Mammary epithelial cell (primary cell): ENCODE measurements at regions not wholly inside any gene's neighbourhood (a gene's known extent, or its start where the extent isn't known, plus 50 kb on each side); places are given as distances from the start of the nearest gene placed in this dataset.

Source experiments
- EZH2 ChIP-seq: IDR thresholded peaks from 2 replicates; pipeline ENCODE4 v1.6.1; 2012; ENCODE audit warnings: low read length, inconsistent platforms, borderline replicate concordance
- TF ChIP-seq, protein P1 (sequence below), 2 donors: IDR thresholded peaks in 1 of 2; conservative IDR thresholded peaks in 1 of 2; 2 replicates each; pipeline ENCODE4 v1.5.1; 2011 to 2012; ENCODE audit warnings: inconsistent platforms in 2 of 2, low read length in 2 of 2, mild to moderate bottlenecking in 2 of 2, control low read depth in 1 of 2, low read depth in 1 of 2; ENCODE audit not compliant: insufficient read depth in 1 of 2; ENCODE audit errors: extremely low read depth in 1 of 2

- TF ChIP-seq EZH2 = no peak
- TF ChIP-seq, protein P1, sequence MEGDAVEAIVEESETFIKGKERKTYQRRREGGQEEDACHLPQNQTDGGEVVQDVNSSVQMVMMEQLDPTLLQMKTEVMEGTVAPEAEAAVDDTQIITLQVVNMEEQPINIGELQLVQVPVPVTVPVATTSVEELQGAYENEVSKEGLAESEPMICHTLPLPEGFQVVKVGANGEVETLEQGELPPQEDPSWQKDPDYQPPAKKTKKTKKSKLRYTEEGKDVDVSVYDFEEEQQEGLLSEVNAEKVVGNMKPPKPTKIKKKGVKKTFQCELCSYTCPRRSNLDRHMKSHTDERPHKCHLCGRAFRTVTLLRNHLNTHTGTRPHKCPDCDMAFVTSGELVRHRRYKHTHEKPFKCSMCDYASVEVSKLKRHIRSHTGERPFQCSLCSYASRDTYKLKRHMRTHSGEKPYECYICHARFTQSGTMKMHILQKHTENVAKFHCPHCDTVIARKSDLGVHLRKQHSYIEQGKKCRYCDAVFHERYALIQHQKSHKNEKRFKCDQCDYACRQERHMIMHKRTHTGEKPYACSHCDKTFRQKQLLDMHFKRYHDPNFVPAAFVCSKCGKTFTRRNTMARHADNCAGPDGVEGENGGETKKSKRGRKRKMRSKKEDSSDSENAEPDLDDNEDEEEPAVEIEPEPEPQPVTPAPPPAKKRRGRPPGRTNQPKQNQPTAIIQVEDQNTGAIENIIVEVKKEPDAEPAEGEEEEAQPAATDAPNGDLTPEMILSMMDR (conservative IDR thresholded peaks at IDR 0.05 in 1 of 2, IDR thresholded peaks at IDR 0.05 in 1 of 2; ENCODE audit: extremely low read depth in 1 of 2, insufficient read depth in 1 of 2, low read depth in 1 of 2, low read length in 2 of 2) = no peak
Measured at GRCh38 chr18:45284851-45285250, 330.4 kb upstream of the SLC14A2 start.
